Gastrocnemius medialis (tissue), 4 donors: ENCODE measurements at regions not wholly inside any gene's neighbourhood (a gene's known extent, or its start where the extent isn't known, plus 50 kb on each side); places are given as distances from the start of the nearest gene placed in this dataset.

ENCODE experiments used
- CTCF ChIP-seq, 5 experiments: fragments of 450-650 bp in 3 of 5; fragments of 200-600 bp in 2 of 5; sonication (generic) in 2 of 5; IDR thresholded peaks in 4 of 5; conservative IDR thresholded peaks in 1 of 5; 1 replicate in 4 of 5; 2 replicates in 1 of 5; pipeline ENCODE4 v1.5.1; 2016 to 2019; ENCODE audit warnings: antibody characterized with exemption in 5 of 5, mild to moderate bottlenecking in 3 of 5, moderate library complexity in 3 of 5
- POLR2A ChIP-seq, 2 donors: fragments of 450-650 bp; IDR thresholded peaks; one replicate each; pipeline ENCODE4 v1.6.1; 2017; ENCODE audit warnings: antibody characterized with exemption in 2 of 2, mild to moderate bottlenecking in 2 of 2, moderate library complexity in 2 of 2

GRCh38 chr9:119652931-119653330 is 283.7 kb upstream of the BRINP1 start:
- no peak for TF ChIP-seq CTCF (IDR thresholded peaks at IDR 0.05 in 4 of 5, conservative IDR thresholded peaks at IDR 0.05 in 1 of 5)
- no peak for TF ChIP-seq POLR2A (IDR thresholded peaks at IDR 0.05)
